HUES64 (cell line): ENCODE measurements at regions not wholly inside any gene's neighbourhood (a gene's known extent, or its start where the extent isn't known, plus 50 kb on each side); places are given as distances from the start of the nearest gene placed in this dataset.

Experiments
- H3K27ac ChIP-seq: 2 replicates; pipeline ENCODE4 v1.7.0; 2013; ENCODE audit warnings: low read depth, low read length, inconsistent platforms
- H3K27me3 ChIP-seq: 2 replicates; pipeline ENCODE4 v1.6.1; 2013; ENCODE audit warnings: mild to moderate bottlenecking, low read length; ENCODE audit not compliant: insufficient read depth
- H3K36me3 ChIP-seq: 2 replicates; pipeline ENCODE4 v1.6.1; 2013; ENCODE audit warnings: mild to moderate bottlenecking, low read length; ENCODE audit not compliant: insufficient read depth
- H3K4me1 ChIP-seq: 2 replicates; pipeline ENCODE4 v1.6.1; 2013; ENCODE audit warnings: mild to moderate bottlenecking, low read length, moderate library complexity; ENCODE audit not compliant: insufficient read depth
- H3K4me3 ChIP-seq: 2 replicates; pipeline ENCODE4 v1.5.1; 2013; ENCODE audit warnings: mild to moderate bottlenecking, low read length, moderate library complexity
- H3K9ac ChIP-seq: 2 replicates; pipeline ENCODE4 v1.6.1; 2013; ENCODE audit warnings: mild to moderate bottlenecking, low read depth, low read length
- H3K9me3 ChIP-seq: 2 replicates; pipeline ENCODE4 v1.6.1; 2013; ENCODE audit warnings: low read depth, low read length; ENCODE audit not compliant: insufficient read depth
- WGBS: fragments of 150-250, 120-280 bp; methylation state at CpG from one replicate; pipeline ENCODE4 v1.1.7; 2013; ENCODE audit warnings: missing lambda C conversion rate; 5-methylcytosine and 5-hydroxymethylcytosine counted together

DNA sequence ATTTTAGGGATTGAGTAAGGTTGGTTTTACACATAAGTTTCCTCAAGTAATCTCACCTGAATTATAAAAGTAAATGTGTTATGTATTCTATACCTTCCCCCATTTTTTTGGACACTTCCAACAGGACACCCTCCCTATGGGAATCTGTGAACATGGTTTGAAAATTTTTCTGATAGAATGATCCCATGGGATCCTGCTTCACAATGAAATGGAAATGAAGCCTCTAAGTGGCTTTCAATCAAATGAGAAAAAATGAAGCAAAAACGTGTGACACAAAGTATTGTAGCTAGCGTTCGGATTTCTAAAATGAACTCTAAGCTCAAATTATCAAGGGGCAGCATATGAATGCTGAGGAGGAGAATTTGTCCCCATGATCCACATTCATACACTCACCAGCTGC, 1006.8 kb downstream of the ADGRL2 start:
- Histone ChIP-seq H3K4me3 (no peak overlapping the region), H3K36me3 (no peaks in the 10 kb centered on the region), H3K27me3 (no peaks in the 10 kb centered on the region), H3K9me3 (no peaks in the 10 kb centered on the region), H3K9ac (no peak overlapping the region), H3K4me1 (peaks cover 8% of the 10 kb centered on the region), H3K27ac (no peak overlapping the region)
- 95% methylated on average over 3 of the region's 3 CpGs for WGBS

GRCh38 chr1:82806133-82806532, 1005.4 kb downstream of the ADGRL2 start:
- Histone ChIP-seq H3K9me3 (no peaks in the 10 kb centered on the region), H3K9ac (no peak overlapping the region), H3K4me1 (peaks cover 13% of the 10 kb centered on the region), H3K27me3 (no peaks in the 10 kb centered on the region), H3K27ac (no peak overlapping the region), H3K4me3 (no peak overlapping the region), H3K36me3 (no peaks in the 10 kb centered on the region)
- 84% methylated on average over 2 of the region's 3 CpGs for WGBS

DNA sequence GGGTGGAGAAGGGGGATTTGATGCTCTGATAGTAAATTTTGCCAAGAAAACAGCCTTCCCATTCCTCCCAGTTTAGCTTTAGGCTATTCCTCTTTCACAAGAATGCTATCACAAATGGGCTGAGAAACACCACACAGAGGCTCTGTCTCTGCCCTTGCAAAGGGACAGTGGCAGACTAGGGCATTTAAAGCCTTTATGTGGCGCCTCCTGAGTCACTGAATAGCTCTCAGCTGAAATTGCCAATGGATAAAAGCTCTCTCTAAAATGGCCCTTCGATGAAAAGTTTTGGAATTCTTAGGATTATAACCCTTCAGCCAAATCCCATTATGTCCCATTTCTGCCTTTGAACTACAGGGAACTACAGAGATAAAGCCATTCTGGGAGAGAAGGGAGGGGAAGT, 1000.4 kb downstream of the ADGRL2 start:
- Histone ChIP-seq H3K27me3 (no peaks in the 10 kb centered on the region), H3K9ac (no peak overlapping the region), H3K27ac (no peak overlapping the region), H3K4me3 (no peak overlapping the region), H3K36me3 (no peaks in the 10 kb centered on the region), H3K9me3 (no peaks in the 10 kb centered on the region), H3K4me1 (peaks cover 9% of the 10 kb centered on the region)
- WGBS: 78% methylated on average over 2 of the region's 2 CpGs

DNA sequence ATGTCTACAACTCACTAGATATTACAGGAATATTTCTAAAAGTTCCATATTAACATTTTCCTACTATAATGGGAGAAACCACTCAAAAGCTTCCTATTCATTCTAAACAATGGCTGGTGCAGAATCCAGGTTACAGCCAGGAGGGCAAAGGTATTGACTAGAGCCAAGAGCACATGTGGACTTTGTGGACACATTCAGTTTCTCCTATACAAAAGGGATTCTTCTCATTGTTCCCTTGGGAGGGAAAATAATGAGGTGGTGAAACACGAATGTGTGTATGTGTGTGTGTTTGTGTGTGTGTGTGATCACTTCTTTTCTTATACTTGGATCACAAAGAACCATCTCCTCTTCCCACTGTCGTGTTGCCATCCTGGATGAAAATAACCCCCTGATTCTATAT, 1000.0 kb downstream of the ADGRL2 start:
- Histone ChIP-seq H3K4me1 (peaks cover 5% of the 10 kb centered on the region; the same call in 1 of the 2 replicates), H3K36me3 (no peaks in the 10 kb centered on the region), H3K27me3 (no peaks in the 10 kb centered on the region), H3K9ac (no peak overlapping the region), H3K27ac (no peak overlapping the region), H3K4me3 (no peak overlapping the region), H3K9me3 (no peaks in the 10 kb centered on the region)
- WGBS: no CpG with 5 or more reads among the region's 2 CpGs

DNA sequence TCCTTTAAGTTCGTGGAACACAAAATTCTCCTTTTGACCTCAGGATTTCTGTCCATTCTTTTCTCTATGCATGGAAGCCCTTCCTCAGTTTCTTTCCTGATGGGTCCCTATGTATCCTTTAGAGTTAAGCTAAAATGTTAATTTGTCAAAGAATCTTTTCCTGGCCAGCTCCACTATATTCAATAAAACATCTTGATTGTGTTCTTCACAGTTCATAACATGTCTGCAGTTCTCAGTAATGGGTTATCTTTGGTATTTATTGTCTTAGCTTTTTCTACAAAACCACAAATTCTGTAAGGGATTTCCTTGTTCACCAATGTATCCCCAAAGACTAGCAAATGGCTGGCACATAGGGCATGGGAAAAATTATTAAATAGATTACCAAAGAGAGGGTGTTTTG, 998.5 kb downstream of the ADGRL2 start:
- no peaks in the 10 kb centered on the region for H3K27me3 ChIP-seq

GRCh38 chr1:82795508-82796149, 994.9 kb downstream of the ADGRL2 start:
- 84% methylated on average over 3 of the region's 3 CpGs for WGBS
- Histone ChIP-seq H3K9ac (no peak overlapping the region), H3K36me3 (0 out of 2 replicates have a peak, but pooled peaks cover 5% of the 10 kb centered on the region), H3K27ac (no peak overlapping the region), H3K4me1 (peaks cover 6% of the 10 kb centered on the region), H3K27me3 (no peaks in the 10 kb centered on the region), H3K9me3 (peaks cover 13% of the 10 kb centered on the region), H3K4me3 (no peak overlapping the region)

More for the DNA sequence above, 998.5 kb downstream of the ADGRL2 start:
- Histone ChIP-seq H3K9ac (no peak overlapping the region), H3K27ac (no peak overlapping the region), H3K9me3 (no peaks in the 10 kb centered on the region), H3K4me3 (no peak overlapping the region), H3K36me3 (no peaks in the 10 kb centered on the region), H3K4me1 (peaks cover 5% of the 10 kb centered on the region; the same call in 1 of the 2 replicates)
- WGBS: 94% methylated on average over 1 of the region's 1 CpG

DNA sequence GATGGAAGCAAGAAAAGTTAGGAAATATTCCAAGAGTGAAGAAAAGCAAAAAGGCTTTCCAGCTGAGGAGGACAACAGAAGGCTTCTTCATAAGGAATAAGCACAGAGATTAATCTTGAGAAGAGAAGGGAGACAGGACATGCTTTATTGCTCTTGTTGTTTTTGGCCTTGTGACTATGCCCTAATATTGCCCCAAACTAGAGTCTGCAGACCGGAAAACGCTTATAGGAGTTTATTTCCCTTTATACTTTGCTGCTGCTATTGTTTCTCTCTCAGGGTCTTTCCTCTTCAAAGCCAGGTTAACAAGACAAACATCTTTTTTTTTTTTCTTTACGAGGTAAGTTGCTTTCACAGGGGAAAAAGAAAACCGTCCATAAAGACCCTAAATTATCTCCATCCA, 991.4 kb downstream of the ADGRL2 start:
- peaks cover 6% of the 10 kb centered on the region for H3K4me1 ChIP-seq
- H3K9me3 ChIP-seq: peaks cover 20% of the 10 kb centered on the region
- 89% methylated on average over 4 of the region's 4 CpGs for whole genome bisulfite sequencing
- H3K27me3 ChIP-seq: no peaks in the 10 kb centered on the region
- H3K27ac ChIP-seq: no peak overlapping the region
- H3K4me3 ChIP-seq: no peak overlapping the region
- no peak overlapping the region for H3K9ac ChIP-seq
- 0 out of 2 replicates have a peak, but pooled peaks cover 5% of the 10 kb centered on the region for H3K36me3 ChIP-seq

DNA sequence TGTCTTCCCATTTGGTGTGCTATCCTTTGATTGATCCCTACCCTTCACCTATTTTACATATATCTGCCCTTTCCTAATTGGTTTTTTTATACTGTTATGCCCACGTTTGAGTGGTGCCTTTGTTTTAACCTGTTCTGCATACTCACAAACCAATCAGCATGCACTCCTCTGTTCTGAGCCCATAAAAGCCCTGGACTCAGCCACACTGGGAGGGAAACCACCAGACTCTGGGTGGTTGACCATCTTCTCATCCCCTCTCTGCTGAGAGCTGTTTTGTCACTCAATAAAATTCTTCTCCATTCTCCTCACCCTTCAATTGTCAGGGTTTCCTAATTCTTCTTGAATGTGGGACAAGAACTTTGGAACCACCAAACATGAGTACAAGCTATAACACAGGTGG, 989.8 kb downstream of the ADGRL2 start:
- peaks cover 20% of the 10 kb centered on the region for H3K9me3 ChIP-seq
- H3K4me1 ChIP-seq: peaks cover 6% of the 10 kb centered on the region
- H3K27ac ChIP-seq: no peak overlapping the region
- H3K9ac ChIP-seq: no peak overlapping the region
- H3K36me3 ChIP-seq: 0 out of 2 replicates have a peak, but pooled peaks cover 5% of the 10 kb centered on the region
- WGBS: 91% methylated on average over 1 of the region's 1 CpG
- H3K4me3 ChIP-seq: no peak overlapping the region
- no peaks in the 10 kb centered on the region for H3K27me3 ChIP-seq

- WGBS: 88% methylated on average over 1 of the region's 1 CpG
- Histone ChIP-seq H3K4me1 (peaks cover 6% of the 10 kb centered on the region), H3K27me3 (no peaks in the 10 kb centered on the region)
Observed at GRCh38 chr1:82788660-82789059, 987.9 kb downstream of the ADGRL2 start.

DNA sequence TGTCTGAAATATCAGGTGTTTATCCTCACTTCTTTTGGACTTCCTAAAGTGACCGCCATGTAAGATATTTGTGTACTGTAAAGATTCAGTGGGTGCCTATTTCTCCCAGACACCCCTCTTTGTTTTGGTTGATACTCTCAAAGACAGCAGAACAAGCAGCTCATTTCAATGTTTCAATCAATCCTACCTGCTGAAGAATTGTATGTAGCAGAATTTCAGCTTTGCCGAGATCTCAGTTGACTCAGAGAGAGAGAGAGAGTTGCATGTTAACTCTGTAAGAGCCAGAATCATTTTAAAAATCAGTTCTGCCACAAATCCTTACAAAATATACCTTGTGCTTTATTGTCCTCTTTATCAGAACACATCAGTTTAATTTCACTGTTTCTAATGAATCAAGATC, 987.3 kb downstream of the ADGRL2 start:
- no peak overlapping the region for H3K9ac ChIP-seq
- 93% methylated on average over 2 of the region's 2 CpGs for WGBS
- 0 out of 2 replicates have a peak, but pooled peaks cover 5% of the 10 kb centered on the region for H3K36me3 ChIP-seq
- H3K4me3 ChIP-seq: no peak overlapping the region
- peaks cover 6% of the 10 kb centered on the region for H3K4me1 ChIP-seq
- H3K27ac ChIP-seq: no peak overlapping the region
- peaks cover 20% of the 10 kb centered on the region for H3K9me3 ChIP-seq
- H3K27me3 ChIP-seq: no peaks in the 10 kb centered on the region

More at GRCh38 chr1:82788660-82789059, 987.9 kb downstream of the ADGRL2 start:
- Histone ChIP-seq H3K9me3 (peaks cover 20% of the 10 kb centered on the region), H3K9ac (no peak overlapping the region), H3K27ac (no peak overlapping the region), H3K36me3 (0 out of 2 replicates have a peak, but pooled peaks cover 5% of the 10 kb centered on the region), H3K4me3 (no peak overlapping the region)

GRCh38 chr1:82786883-82787282, 986.1 kb downstream of the ADGRL2 start:
- peaks cover 19% of the 10 kb centered on the region for H3K9me3 ChIP-seq
- WGBS: 90% methylated on average over 1 of the region's 1 CpG

More at GRCh38 chr1:82786883-82787282, 986.1 kb downstream of the ADGRL2 start:
- H3K27me3 ChIP-seq: no peaks in the 10 kb centered on the region
- 0 out of 2 replicates have a peak, but pooled peaks cover 5% of the 10 kb centered on the region for H3K36me3 ChIP-seq
- H3K9ac ChIP-seq: no peak overlapping the region
- H3K27ac ChIP-seq: 0 out of 2 replicates have a peak overlapping the region, but pooled peaks have one; percentile 10
- no peak overlapping the region for H3K4me3 ChIP-seq
- H3K4me1 ChIP-seq: no peaks in the 10 kb centered on the region
